Ascending aorta (tissue), 2 donors: ENCODE measurements at regions not wholly inside any gene's neighbourhood (a gene's known extent, or its start where the extent isn't known, plus 50 kb on each side); places are given as distances from the start of the nearest gene placed in this dataset.

Source experiments
- DNase-seq, 2 donors: peaks; one replicate each; pipeline ENCODE4 v3.0.0-alpha.2; 2019; ENCODE audit warnings: low spot score in 2 of 2
- H3K27ac ChIP-seq, 2 donors: fragments of 200-600 bp; sonication (generic); one replicate each; pipeline ENCODE4 v1.5.1; 2016 to 2017; ENCODE audit warnings: mild to moderate bottlenecking in 1 of 2
- H3K27me3 ChIP-seq: fragments of 200-600 bp; sonication (generic); one replicate; pipeline ENCODE4 v1.5.1; 2017
- H3K36me3 ChIP-seq, 2 donors: fragments of 200-600 bp; sonication (generic); one replicate each; pipeline ENCODE4 v1.5.1; 2016
- H3K4me1 ChIP-seq, 2 donors: fragments of 200-600 bp; sonication (generic); one replicate each; pipeline ENCODE4 v1.5.1; 2016 to 2017; ENCODE audit warnings: mild to moderate bottlenecking in 1 of 2
- H3K4me3 ChIP-seq, 2 donors: fragments of 200-600 bp; sonication (generic); one replicate each; pipeline ENCODE4 v1.5.1; 2016 to 2017; ENCODE audit warnings: mild to moderate bottlenecking in 1 of 2
- H3K9me3 ChIP-seq, 2 donors: fragments of 200-600 bp; sonication (generic); one replicate each; pipeline ENCODE4 v1.5.1; 2016
- intact Hi-C: fragments of 100-400 bp; cut with DNase I; formaldehyde crosslinking; loops from one replicate; pipeline ENCODE4 v1.15.1; 2023
- TF ChIP-seq, protein P1 (sequence below), 3 experiments: fragments of 200-600 bp in 2 of 3; fragments of 450-650 bp in 1 of 3; sonication (generic) in 2 of 3; IDR thresholded peaks; one replicate each; pipeline ENCODE4 v1.5.1; 2016 to 2019; ENCODE audit warnings: antibody characterized with exemption in 3 of 3, mild to moderate bottlenecking in 1 of 3, moderate library complexity in 1 of 3

DNA sequence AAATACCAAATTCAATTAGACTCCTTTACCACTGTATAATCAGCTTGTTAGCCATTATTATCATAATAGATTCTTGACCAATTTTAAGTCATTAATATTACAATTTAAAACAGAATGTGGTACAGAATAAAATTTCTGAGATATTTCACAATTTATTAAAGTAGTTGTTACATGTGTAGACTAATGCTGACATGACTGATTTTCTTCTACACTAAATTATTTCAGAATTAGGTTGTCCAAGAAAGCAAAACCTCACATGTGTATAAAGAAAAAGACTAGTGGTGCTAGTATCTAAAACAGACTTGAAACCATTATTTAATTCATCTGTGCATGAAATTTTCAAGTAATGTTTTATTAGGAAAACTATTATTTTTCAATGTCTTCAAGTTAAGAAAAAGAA, 79.2 kb upstream of the COL3A1 start:
- DNase-seq: no peak
- Histone ChIP-seq H3K27me3 (no peaks in the 10 kb centered on the region), H3K4me1 (peaks cover 0 to 16% of the 10 kb centered on the region in 2 donors), H3K4me3 (no peak overlapping the region), H3K36me3 (no peaks in the 10 kb centered on the region), H3K27ac (no peak overlapping the region), H3K9me3 (no peaks in the 10 kb centered on the region)
- intact Hi-C loops: loop anchor here (10.0 kb wide), 1 partner anchor 80 kb away; the partner anchor contains the start of gene COL3A1
- TF ChIP-seq, protein P1, sequence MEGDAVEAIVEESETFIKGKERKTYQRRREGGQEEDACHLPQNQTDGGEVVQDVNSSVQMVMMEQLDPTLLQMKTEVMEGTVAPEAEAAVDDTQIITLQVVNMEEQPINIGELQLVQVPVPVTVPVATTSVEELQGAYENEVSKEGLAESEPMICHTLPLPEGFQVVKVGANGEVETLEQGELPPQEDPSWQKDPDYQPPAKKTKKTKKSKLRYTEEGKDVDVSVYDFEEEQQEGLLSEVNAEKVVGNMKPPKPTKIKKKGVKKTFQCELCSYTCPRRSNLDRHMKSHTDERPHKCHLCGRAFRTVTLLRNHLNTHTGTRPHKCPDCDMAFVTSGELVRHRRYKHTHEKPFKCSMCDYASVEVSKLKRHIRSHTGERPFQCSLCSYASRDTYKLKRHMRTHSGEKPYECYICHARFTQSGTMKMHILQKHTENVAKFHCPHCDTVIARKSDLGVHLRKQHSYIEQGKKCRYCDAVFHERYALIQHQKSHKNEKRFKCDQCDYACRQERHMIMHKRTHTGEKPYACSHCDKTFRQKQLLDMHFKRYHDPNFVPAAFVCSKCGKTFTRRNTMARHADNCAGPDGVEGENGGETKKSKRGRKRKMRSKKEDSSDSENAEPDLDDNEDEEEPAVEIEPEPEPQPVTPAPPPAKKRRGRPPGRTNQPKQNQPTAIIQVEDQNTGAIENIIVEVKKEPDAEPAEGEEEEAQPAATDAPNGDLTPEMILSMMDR (IDR thresholded peaks at IDR 0.05): no peak

DNA sequence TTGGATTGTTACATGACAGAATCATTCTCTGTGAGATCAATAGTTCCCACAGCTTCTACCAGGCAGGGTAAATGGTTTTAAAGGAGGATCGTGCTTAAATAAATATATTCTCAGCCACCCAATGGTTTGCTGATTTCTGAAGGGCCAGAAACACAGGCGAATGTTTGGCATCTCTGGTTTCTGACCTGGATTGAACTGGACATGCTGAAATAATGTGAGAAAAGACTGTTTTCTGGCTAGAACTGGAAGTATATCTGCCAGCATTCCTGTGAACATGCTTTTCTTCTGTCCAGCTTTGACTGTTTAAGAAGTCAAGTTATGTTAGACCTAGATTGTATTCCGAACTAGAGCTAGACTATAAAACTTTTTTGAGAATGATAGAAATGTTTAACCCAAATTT, 77.1 kb upstream of the COL3A1 start:
- TF ChIP-seq, protein P1 (IDR thresholded peaks at IDR 0.05): no peak
- H3K27ac ChIP-seq: peak overlapping the region; percentile 35 to 75
- no peak for DNase-seq
- no peaks in the 10 kb centered on the region for H3K27me3 ChIP-seq
- intact Hi-C loops: loop anchor here (10.0 kb wide), 1 partner anchor 78 kb away; the partner anchor contains the start of gene COL3A1
- H3K4me3 ChIP-seq: peak overlapping the region; percentile 30 to 32
- H3K4me1 ChIP-seq: peaks cover 0 to 14% of the 10 kb centered on the region in 2 donors
- no peaks in the 10 kb centered on the region for H3K36me3 ChIP-seq
- H3K9me3 ChIP-seq: no peaks in the 10 kb centered on the region

DNA sequence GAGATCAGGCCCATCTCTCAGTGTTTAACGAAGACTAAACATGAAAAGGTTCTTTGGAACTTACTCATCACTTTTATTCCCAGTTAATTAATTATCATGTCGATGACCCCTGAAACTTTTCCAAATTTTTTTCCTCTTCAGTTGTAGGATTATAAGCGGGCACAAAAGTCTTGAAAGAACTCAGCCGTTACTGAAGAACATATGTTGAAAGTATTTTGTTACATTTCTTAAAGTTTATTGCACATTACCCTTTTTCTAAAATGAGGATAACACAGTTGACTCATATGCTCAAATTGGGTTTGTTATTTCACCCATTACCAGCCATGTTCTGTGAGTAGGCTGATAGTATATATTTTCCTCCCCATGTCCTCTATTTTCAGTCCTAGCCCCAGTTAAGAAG, 75.9 kb upstream of the COL3A1 start:
- no peaks in the 10 kb centered on the region for H3K9me3 ChIP-seq
- H3K27ac ChIP-seq: peak overlapping the region; percentile 35 to 75
- H3K27me3 ChIP-seq: no peaks in the 10 kb centered on the region
- DNase-seq: no peak
- no peaks in the 10 kb centered on the region for H3K36me3 ChIP-seq
- H3K4me1 ChIP-seq: peaks cover 0 to 11% of the 10 kb centered on the region in 2 donors
- no peak overlapping the region for H3K4me3 ChIP-seq
- intact Hi-C loops: loop anchor here (10.0 kb wide), 1 partner anchor 77 kb away; the partner anchor contains the start of gene COL3A1
- TF ChIP-seq, protein P1 (IDR thresholded peaks at IDR 0.05): no peak

DNA sequence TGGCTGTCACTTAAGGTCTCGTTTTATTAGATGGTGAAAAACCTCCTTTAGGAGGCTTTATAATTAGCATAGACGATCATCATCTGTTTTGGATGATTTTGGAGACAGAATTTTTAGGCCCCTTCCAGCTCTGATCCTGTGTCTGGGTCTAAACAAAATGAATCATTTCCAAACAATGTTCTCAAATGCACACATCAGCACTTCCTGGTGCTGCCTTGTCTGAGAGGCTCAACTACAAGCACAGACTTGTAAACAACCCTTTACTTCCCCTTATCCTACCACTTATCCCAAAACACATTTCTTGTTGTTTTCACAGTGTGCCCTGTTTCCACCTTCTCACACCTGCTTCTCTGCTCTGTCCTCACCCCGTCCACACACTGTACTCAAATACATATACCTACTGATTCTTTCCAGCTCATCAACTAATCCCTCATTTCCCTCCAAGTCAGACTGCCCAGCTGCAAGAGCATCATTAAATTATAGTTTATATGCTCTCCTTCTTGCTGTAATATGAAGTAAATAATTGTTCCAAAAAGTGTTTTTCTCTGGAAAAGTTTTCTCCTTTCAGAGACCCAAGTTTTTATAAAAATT, 71.2 kb upstream of the COL3A1 start:
- no peak for DNase-seq
- TF ChIP-seq, protein P1 (IDR thresholded peaks at IDR 0.05): no peak
- Histone ChIP-seq H3K27ac (no peak overlapping the region), H3K4me1 (peaks cover 0 to 3% of the 10 kb centered on the region in 2 donors), H3K27me3 (no peaks in the 10 kb centered on the region), H3K36me3 (no peaks in the 10 kb centered on the region), H3K9me3 (no peaks in the 10 kb centered on the region), H3K4me3 (no peak overlapping the region)
- intact Hi-C loops: no loop called here

DNA sequence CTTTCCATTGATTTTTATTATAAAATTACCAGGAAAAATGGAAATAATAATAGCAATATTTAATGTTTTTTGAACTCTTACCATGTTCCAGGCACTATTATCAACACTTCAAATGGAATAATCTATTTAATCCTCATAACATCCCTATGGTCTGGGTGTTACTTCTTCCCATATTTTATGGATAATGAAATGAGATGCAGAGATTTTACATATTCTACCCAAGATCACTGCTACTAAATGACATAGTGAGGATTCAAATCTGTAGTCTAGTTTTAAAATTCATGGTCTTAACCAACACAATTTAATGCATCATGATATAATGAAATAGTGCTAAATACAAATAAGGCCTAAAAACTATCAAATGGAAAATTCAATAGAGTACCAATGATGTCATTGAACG, 70.4 kb upstream of the COL3A1 start:
- Histone ChIP-seq H3K27ac (no peak overlapping the region), H3K27me3 (no peaks in the 10 kb centered on the region), H3K4me3 (no peak overlapping the region), H3K4me1 (no peaks in the 10 kb centered on the region), H3K36me3 (no peaks in the 10 kb centered on the region), H3K9me3 (no peaks in the 10 kb centered on the region)
- TF ChIP-seq, protein P1 (IDR thresholded peaks at IDR 0.05): no peak
- DNase-seq: no peak
- intact Hi-C loops: no loop called here
